NCI-H345 treated with DMSO at 0.1 percent for 48 hours (cell line): ENCODE measurements at regions not wholly inside any gene's neighbourhood (a gene's known extent, or its start where the extent isn't known, plus 50 kb on each side); places are given as distances from the start of the nearest gene placed in this dataset.

Experiments used
- DNase-seq: peaks from one replicate; lab custom pipeline; 2025; ENCODE audit not compliant: unreplicated experiment; lab: John Stamatoyannopoulos, UW

GRCh38 chr2:37425408-37425807 lies 81.0 kb downstream of the QPCT start:
- no peak for DNase-seq

- no peak for DNase-seq
Measured at GRCh38 chr2:37427241-37427640, 82.8 kb downstream of the QPCT start.

GRCh38 chr2:37436323-37436722 lies 91.9 kb downstream of the QPCT start:
- no peak for DNase-seq

DNA sequence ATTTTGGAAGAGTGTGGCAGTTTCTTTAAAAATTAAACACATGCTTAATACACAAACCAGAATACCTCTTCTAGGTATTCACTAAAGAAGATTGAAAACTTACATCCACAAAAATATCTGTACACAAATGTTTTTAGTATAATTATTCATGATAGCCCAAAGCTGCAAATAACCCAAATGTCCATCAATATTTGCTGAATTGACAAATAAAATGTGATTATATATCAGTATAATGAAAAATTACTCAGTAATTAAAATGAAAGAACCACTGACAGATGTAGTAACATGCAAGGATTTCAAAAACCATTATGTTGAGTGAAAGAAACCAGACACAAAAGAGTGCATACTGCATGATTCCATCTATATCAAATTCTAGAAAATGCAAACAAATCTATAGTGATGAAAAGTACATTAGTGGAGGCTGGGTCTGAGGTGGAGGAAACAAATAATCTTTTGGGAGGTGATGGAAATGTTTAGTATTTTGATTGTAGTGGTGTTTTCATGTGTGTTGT lies 94.8 kb downstream of the QPCT start:
- DNase-seq, result no peak

GRCh38 chr2:37441055-37441454 lies 96.6 kb downstream of the QPCT start:
- no peak for DNase-seq

GRCh38 chr2:37443082-37443481 lies 98.7 kb downstream of the QPCT start:
- no peak for DNase-seq

DNA sequence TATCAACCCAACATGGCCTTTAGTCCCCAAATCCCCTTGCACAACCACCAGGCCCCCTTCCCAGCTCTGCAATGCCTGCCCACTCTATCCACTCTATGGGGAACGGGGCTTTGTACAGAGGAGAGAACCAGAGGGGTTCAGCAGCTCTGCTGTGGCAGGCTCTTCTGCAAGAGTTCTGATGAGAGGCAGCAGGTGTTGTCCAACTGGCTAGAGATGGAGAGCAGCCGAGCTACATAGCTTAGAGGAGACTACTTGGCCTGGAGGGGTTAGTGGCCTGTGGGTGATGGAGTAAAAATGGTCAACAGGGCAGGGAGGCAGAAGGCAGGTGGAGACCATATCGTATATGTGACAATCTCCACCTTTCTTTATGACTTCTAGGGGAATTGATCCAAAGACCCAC lies 103.0 kb downstream of the QPCT start:
- DNase-seq, result no peak

- no peak for DNase-seq
Measured at GRCh38 chr2:37448342-37449120, 104.1 kb downstream of the QPCT start.

- no peak for DNase-seq
Measured at GRCh38 chr2:37449761-37450296, 105.4 kb downstream of the QPCT start.

- no peak for DNase-seq
Measured at GRCh38 chr2:37453027-37453426, 108.6 kb downstream of the QPCT start.

- DNase-seq, result no peak
Measured at GRCh38 chr2:37454851-37455762, 110.7 kb downstream of the QPCT start.

GRCh38 chr2:37456479-37456878 lies 112.0 kb downstream of the QPCT start:
- DNase-seq, result no peak

DNA sequence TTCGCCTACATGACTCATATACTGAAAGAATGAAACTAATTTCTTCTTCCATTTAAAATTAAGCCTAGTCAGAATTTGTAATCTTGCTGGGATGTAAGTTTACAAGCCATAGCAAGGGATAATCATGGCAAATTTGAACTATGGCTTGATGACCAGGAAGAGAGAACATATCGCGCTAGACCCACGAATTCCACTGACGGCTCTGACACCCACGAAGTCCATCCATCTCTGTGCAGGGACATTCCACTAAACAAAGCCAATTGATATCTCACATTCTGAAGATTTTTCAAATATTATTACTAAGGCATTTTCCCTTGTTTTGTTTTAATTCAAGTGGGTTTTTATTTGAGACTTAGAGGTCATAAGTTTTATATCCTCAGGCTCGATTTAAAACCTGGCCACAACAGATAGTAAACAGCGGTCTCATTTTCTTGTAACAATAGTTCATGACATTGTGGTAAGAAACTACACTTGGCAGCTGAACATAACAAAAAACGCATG lies 113.0 kb downstream of the QPCT start:
- no peak for DNase-seq

DNA sequence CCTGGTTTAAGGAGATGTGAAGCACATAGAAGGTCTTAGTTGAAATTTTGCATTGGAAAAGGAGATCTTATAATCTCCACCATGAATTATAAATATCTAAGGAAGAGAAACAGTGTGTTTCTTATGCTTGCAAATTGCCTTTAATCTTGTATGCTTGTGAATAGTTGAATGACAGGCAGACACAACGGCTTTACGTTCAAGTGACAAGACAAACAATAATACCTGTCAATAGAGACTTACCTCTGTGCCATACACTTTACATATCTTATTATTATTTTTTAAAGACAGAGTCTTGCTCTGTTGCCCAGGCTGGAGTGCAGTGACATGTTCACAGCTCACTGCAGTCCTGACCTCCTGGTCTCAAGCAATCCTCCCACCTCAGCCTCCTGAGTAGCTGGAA lies 113.7 kb downstream of the QPCT start:
- DNase-seq, result no peak

GRCh38 chr2:37459095-37459981 lies 114.9 kb downstream of the QPCT start:
- DNase-seq, result no peak

DNA sequence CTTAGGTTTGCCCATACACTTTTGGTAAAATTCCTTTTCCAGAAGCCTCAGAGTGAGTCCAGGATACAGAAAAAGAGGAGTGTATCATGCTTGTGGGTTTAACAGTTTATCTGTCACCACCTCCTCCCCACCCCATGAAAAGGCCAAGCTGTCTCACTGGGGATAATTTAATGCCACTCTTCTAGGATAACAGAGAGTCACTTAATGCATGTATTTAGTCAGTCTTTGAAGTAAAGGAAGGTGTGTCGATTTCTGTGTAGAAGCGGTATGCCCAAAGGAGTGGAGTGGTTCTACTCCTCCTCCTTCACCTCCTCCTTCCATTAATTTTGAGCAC lies 116.4 kb downstream of the QPCT start:
- DNase-seq, result no peak

- no peak for DNase-seq
Measured at GRCh38 chr2:37464067-37464466, 119.6 kb downstream of the QPCT start.

- DNase-seq, result no peak
Measured at GRCh38 chr2:37466533-37467222, 122.2 kb downstream of the QPCT start.

DNA sequence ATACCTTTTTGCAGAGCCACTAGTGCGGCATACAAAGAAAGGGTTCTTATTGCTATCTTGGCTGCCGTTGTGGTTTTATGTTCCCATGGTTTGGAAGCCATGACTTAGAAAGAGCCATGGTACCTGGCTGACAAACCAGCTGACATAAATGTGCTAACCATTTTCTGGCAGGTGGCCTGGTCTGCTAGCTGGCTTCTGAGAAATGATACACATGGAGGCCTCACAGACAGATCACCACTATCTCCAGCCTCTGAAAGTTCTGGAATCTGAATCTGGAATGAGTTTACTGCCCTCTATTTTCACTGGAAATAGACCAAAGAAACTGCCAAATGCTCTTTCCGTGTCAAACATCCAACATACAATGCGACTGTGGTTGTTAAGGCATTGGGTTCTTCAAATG lies 123.7 kb downstream of the QPCT start:
- DNase-seq, result no peak

GRCh38 chr2:37469126-37469525 lies 124.7 kb downstream of the QPCT start:
- no peak for DNase-seq
